ENCODE measurements at regions not wholly inside any gene's neighbourhood (a gene's known extent, or its start where the extent isn't known, plus 50 kb on each side); places are given as distances from the start of the nearest gene placed in this dataset.

DNA sequence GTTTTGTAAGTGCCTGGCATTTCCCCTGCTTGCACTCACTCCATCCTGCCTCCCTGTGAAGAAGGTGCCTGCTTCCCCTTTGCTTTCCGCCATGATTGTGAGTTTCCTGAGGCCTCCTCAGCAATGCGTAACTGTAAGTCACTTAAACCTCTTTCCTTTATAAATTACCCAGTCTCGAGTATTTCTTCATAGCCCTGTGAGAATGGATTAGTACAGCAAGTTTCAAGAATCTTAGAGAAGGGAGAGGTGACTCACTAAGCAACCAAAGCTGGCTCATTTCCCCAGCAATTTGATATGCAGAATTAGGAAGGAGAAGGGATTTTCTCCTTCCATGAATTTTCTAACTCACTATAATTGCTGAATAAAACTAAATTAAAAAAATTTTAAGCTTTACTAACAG is 251.0 kb upstream of the FOXG1 start:
- TF ChIP-seq, protein P1, sequence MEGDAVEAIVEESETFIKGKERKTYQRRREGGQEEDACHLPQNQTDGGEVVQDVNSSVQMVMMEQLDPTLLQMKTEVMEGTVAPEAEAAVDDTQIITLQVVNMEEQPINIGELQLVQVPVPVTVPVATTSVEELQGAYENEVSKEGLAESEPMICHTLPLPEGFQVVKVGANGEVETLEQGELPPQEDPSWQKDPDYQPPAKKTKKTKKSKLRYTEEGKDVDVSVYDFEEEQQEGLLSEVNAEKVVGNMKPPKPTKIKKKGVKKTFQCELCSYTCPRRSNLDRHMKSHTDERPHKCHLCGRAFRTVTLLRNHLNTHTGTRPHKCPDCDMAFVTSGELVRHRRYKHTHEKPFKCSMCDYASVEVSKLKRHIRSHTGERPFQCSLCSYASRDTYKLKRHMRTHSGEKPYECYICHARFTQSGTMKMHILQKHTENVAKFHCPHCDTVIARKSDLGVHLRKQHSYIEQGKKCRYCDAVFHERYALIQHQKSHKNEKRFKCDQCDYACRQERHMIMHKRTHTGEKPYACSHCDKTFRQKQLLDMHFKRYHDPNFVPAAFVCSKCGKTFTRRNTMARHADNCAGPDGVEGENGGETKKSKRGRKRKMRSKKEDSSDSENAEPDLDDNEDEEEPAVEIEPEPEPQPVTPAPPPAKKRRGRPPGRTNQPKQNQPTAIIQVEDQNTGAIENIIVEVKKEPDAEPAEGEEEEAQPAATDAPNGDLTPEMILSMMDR (IDR thresholded peaks at IDR 0.05), result no peak
- TF ChIP-seq POLR2A (IDR thresholded peaks at IDR 0.05), result no peak
